ENCODE measurements at regions not wholly inside any gene's neighbourhood (a gene's known extent, or its start where the extent isn't known, plus 50 kb on each side); places are given as distances from the start of the nearest gene placed in this dataset.

GRCh38 chr13:90430127-90430526, 917.4 kb upstream of the MIR17HG start:
- TF ChIP-seq CTCF (conservative IDR thresholded peaks at IDR 0.05; ENCODE audit: low read depth in 2 of 2) (no peak), CREB1 (CRISPR knock-in tag; IDR thresholded peaks at IDR 0.05; ENCODE audit: low read depth) (no peak), JUNB (IDR thresholded peaks at IDR 0.05; ENCODE audit: unreplicated experiment) (no peak), REST (IDR thresholded peaks at IDR 0.05; ENCODE audit: unreplicated experiment) (no peak), EZH2 (IDR thresholded peaks at IDR 0.05; ENCODE audit: low read depth, unreplicated experiment) (no peak)

Measured in GM23338 (cell line).